NCI-H2196 (cell line): ENCODE measurements at regions not wholly inside any gene's neighbourhood (a gene's known extent, or its start where the extent isn't known, plus 50 kb on each side); places are given as distances from the start of the nearest gene placed in this dataset.
"Not testable (repeated sequence)": the region's sequence is repeated elsewhere in the genome, so short reads cannot be mapped to it uniquely, and the experiment has no call there.

Experiments used
- DNase-seq: peaks from one replicate; lab custom pipeline; 2025; ENCODE audit not compliant: unreplicated experiment; lab: John Stamatoyannopoulos, UW

DNA sequence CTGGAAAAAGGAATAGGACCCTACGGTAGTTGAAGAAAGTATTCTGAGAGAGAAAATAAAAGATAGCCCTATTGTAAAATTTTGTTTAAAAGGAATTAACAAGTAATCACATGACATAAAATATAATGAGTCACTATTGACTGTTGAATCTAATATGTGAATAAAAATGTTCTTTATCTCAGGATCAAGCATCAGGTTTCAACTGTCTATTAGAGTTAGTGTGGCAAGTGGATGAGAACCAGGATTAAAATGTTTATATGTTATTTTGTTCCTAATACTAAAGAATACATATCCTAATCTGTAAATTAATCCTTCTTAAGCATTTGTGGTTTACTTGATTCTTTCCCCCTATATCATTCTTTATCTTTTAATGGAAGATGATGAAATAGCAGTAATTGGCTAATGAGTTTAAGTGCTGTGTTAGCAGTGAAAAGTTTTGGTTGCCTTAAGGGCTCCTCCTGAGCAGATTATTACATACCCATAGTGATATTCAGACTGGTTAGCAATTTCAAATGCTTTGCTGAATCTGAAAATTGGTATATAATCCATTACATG, 101.8 kb upstream of the BCHE start:
- no peak for DNase-seq

DNA sequence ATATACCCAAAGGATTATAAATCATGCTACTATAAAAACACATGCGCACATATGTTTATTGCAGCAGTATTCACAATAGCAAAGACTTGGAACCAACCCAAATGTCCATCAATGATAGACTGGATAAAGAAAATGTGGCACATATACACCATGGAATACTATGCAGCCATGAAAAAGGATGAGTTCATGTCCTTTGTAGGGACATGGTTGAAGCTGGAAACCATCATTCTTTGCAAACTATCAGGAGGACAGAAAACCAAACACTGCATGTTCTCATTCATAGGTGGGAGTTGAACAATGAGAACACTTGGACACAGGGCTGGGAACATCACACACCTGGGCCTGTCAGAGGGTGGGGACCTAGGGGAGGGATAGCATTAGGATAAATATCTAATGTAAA, 98.9 kb upstream of the BCHE start:
- not testable (repeated sequence) for DNase-seq

DNA sequence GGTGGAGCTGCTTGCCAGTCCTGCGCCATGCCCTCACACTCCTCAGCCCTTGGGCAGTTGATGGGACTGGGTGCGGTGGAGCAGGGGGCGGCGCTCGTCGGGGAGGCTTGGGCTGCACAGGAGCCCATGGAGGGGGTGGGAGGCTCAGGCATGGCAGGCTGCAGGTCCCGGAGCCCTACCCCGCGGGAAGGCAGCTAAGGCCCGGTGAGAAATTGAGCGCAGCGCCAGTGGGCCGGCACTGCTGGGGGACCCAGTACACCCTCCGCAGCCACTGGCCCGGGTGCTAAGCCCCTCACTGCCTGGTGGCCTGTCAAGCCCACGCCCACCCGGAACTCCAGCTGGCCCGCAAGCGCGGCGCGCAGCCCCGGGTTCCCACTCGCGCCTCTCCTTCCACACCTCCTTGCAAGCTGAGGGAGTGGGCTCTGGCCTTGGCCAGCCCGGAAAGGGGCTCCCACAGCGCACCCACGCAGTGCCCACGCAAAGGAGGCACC, 87.1 kb upstream of the BCHE start:
- DNase-seq: not testable (repeated sequence)

DNA sequence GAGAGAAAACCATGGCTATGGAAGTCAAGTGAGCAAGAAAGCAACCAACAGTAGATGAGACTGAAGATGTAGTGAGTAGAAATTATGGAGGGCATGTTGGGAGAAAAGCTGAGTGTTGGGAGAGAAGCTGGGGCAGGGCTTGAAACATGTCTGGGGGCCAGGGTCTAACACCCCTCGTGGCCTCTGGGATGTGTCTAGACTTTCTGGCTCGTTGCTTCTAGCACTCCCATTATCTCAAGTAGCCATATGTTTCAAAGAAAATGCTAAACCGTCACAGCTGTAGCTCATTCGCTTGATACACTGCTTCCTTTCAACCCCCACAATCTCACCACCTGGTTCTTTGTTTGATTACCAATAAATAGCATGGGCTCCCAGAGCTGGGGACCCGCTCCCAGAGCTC, 83.8 kb upstream of the BCHE start:
- DNase-seq: no peak

DNA sequence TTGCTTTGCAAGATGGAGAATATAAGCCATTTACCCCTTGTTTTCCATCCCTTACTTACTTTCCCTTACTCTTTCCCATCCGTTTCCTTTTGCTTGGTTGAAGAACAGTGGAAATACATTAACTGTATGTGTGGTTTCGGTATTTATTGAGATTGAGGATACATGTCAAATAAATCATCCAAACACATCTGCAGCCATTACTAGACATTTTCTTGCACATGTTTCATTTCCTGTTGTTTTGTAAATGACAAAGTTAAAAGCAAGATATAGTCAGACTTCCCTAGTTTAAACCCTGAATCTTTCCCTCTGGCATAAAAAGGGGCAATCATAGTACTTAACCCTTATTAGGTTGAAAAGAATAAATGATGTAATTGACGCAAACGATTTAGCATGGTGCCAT, 82.1 kb upstream of the BCHE start:
- no peak for DNase-seq

DNA sequence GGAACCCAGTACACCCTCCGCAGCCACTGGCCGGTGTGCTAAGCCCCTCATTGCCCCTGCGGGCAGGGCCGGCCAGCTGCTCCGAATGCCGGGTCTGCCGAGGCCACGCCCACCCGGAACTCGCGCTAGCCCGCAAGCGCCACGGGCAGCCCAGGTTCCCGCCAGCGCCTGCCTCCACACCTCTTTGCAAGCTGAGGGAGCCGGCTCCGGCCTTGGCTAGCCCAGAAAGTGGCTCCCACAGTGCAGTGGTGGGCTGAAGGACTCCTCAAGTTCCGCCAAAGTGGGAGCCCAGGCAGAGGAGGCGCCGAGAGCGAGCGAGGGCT, 81.4 kb upstream of the BCHE start:
- DNase-seq: no peak

DNA sequence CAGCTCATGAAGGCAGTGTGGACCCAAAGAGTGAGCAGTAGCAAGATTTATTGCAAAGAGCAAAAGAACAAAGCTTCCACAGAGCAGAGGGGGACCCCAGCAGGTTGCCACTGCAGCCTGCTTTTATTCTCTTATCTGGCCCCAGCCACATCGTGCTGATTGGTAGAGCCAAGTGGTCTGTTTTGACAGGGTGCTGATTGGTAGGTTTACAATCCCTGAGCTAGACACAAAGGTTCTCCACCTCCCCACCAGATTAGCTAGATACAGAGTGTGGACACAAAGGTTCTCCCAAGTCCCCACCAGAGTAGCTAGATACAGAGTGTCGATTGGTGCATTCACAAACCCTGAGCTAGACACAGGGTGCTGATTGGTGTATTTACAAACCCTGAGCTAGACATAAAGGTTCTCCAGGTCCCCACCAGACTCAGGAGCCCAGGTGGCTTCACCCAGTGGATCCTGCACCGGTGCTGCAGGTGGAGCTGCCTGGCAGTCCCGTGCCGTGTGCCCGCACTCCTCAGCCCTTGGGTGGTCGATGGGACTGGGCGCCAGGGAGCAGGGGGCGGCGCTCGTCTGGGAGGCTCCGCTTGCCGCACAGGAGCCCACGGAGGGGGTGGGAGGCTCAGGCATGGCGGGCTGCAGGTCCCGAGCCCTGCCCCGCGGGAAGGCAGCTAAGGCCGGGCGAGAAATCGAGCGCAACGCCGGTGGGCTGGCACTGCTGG, 80.9 kb upstream of the BCHE start:
- DNase-seq: not testable (repeated sequence)

DNA sequence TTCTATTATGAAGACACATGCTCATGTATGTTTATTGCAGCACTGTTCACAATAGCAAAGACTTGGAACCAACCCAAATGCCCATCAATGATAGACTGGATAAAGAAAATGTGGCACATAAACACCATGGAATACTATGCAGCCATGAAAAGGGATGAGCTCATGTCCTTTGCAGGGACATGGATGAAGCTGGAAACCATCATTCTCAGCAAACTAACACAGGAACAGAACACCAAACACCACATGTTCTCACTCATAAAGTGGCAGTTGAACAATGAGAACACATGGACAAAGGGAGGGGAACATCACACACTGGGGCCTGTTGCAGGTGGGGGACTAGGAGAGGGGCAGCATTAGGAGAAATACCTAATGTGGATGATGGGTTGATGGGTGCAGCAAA, 77.9 kb upstream of the BCHE start:
- not testable (repeated sequence) for DNase-seq

DNA sequence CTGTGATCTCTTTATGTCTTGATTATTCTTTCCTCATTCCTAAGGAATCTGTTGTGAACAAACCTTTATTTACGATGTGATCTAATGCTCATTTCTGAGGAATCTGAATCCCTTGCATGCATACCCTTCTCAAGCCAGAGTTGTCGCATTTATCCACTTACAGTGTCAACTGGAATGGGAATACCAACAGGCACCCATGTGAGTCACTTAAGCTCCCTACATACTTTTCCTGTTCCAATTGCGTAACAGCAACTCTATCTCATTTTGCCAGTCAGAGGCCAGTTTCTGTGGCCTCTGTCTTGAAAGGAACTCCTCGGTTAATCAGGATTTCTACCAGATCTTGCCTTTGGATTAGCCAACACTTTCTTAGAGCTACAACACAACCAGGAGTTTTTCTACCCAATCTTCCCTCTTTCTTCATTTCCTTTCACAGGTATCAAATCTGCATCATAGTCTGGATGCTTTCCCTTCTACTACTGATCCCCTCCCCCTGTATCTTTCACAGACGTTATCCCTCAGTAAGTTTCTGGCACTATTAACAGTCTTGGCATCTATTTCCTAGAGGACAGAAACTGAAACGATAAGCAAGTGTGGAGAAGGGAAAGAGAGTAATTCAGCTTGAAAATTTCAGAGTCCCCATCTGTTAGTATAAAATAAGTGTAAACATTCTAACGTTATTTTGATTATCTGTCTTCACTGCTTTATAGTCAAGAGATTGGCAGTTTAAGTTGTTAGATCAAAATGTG, 66.8 kb upstream of the BCHE start:
- no peak for DNase-seq

DNA sequence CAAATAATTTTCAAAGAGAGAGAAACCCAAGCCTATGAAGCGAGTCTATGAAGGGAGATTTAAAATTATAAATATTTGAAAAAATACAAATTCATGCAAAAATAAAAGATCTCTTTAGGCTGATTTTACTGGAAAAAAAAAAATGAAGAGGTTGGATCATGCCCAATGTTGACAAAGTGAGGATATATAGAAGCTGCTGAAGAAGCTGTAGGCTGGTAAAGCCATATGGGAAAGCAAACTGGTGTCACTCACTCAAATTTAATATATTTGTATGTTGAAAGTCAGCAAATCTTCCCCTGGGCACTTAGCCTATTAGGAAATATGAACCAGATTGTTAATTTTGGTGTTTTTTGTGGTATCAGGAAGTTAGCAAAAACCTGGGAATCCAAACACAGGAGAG, 61.8 kb upstream of the BCHE start:
- DNase-seq: no peak

DNA sequence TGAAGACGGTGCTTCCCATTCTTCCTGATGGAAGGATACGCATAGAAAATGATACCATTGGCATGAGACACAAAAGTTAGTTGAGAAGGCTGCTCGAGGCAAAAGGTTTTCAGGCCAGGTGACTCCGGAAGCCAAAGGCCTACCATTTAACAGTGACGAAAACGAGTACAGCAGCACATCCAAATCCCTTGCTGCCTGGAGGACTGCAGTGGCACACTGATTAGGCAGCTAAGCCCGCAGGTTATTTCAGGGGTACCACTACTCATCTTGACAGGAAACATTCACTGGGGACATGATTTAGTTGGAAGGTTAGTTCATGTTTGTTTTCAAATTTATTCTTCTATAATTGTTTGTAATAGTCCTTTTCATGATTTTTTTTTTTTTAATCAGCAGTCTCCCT, 59.9 kb upstream of the BCHE start:
- DNase-seq: no peak

DNA sequence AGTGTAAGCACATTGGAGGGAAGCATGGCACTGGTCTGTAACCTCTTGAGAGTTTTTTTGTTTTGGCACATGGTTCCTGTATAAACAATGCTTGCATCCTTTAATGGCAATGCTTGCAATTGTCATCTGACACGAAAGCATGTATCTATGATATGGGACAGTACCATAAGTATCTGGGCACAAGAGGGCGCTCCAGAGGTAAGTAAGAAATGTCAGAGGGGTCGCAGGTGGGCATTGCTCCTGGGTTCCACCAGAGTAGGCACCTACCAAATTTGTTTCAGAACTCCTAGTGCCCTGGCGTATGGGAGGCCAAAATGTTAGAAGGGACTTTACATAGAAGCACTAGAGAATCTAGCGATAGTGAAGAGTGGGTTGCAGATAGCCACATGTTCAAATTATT, 58.7 kb upstream of the BCHE start:
- no peak for DNase-seq

DNA sequence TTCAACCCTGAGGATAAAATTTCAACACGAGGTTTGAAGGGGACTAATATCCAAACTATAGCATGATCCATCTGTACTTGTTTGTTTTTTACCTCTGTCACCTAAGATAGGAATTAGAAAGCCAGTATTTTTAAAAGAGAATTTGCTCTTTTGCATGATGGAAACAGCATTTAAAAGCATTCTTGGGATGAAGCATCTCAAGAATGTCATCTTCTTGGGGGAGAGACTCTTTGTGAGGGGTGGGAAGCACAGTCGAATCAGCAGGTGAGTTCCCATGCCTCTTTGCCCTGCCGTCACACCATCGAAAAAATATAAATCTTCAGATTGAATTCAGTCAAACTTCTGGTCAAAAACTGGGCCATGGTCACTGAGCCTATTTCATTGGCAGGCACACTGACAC, 55.3 kb upstream of the BCHE start:
- DNase-seq: no peak
